Fibroblast of the aortic adventitia (primary cell): ENCODE measurements at regions not wholly inside any gene's neighbourhood (a gene's known extent, or its start where the extent isn't known, plus 50 kb on each side); places are given as distances from the start of the nearest gene placed in this dataset.

ENCODE experiments used
- DNase-seq: peaks from one replicate; pipeline ENCODE4 v3.0.0-alpha.2; 2010; ENCODE audit warnings: low read depth
- H3K4me3 ChIP-seq: 2 replicates; pipeline ENCODE4 v1.5.1; 2011; ENCODE audit warnings: low read depth, mild to moderate bottlenecking, control low read depth, low read length, moderate library complexity
- CTCF ChIP-seq: IDR thresholded peaks from 2 replicates; pipeline ENCODE4 v1.5.1; 2011; ENCODE audit warnings: mild to moderate bottlenecking, low read length, control low read depth, inconsistent platforms; ENCODE audit not compliant: insufficient read depth

GRCh38 chr18:57922885-57923284 is 119.8 kb upstream of the ATP8B1 start:
- TF ChIP-seq CTCF: no peak
- DNase-seq: no peak
- H3K4me3 ChIP-seq: no peak overlapping the region

- no peak overlapping the region for H3K4me3 ChIP-seq
- DNase-seq: no peak
- no peak for TF ChIP-seq CTCF
Observed at GRCh38 chr18:57921708-57922107, 118.6 kb upstream of the ATP8B1 start.

- H3K4me3 ChIP-seq: no peak overlapping the region
- DNase-seq: no peak
- no peak for TF ChIP-seq CTCF
Observed at GRCh38 chr18:57920036-57920435, 116.9 kb upstream of the ATP8B1 start.

- no peak overlapping the region for H3K4me3 ChIP-seq
- TF ChIP-seq CTCF: no peak
- DNase-seq: no peak
Observed at GRCh38 chr18:57918601-57919000, 115.5 kb upstream of the ATP8B1 start.

- no peak for TF ChIP-seq CTCF
- DNase-seq: no peak
- H3K4me3 ChIP-seq: no peak overlapping the region
Observed at GRCh38 chr18:57916684-57917083, 113.6 kb upstream of the ATP8B1 start.

- no peak for DNase-seq
- no peak overlapping the region for H3K4me3 ChIP-seq
- no peak for TF ChIP-seq CTCF
Observed at GRCh38 chr18:57915865-57916582, 112.9 kb upstream of the ATP8B1 start.

- H3K4me3 ChIP-seq: no peak overlapping the region
- TF ChIP-seq CTCF: no peak
- DNase-seq: no peak
Observed at GRCh38 chr18:57915248-57915647, 112.1 kb upstream of the ATP8B1 start.
